ENCODE measurements at regions not wholly inside any gene's neighbourhood (a gene's known extent, or its start where the extent isn't known, plus 50 kb on each side); places are given as distances from the start of the nearest gene placed in this dataset.
A peak's percentile ranks its signal among the peaks of the same experiment; 100 is the strongest.
"Not testable (repeated sequence)": the region's sequence is repeated elsewhere in the genome, so short reads cannot be mapped to it uniquely, and the experiment has no call there.

DNA sequence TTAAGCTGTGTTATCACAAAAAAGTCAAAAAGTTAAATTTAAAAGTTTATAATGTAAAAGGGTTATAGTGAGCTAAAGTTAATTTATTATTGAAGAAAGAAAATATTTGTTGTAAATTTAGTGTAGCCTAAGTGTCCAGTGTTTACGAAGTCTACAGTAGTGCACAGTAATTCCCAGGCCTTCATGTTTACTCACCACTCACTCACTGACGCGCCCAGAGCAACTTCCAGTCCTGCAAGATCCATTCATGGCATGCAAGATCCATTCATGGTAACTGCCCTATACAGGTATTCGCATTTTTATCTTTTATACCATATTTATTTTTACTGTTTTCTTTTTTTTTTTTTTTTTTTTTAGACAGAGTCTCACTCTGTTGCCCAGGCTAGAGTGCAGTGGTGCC, 69.5 kb downstream of the TPRA1 start:
- Mint-ChIP-seq H3K27ac (no peak overlapping the region), H3K27me3 (peaks cover 24 to 31% of the 10 kb centered on the region in 2 donors), H3K4me3 (no peak overlapping the region), H3K4me1 (no peaks in the 10 kb centered on the region), H3K36me3 (no peaks in the 10 kb centered on the region), H3K9me3 (peaks cover 9 to 10% of the 10 kb centered on the region in 2 donors)
- no peak for ATAC-seq (replicated peaks)
- no peak for DNase-seq

DNA sequence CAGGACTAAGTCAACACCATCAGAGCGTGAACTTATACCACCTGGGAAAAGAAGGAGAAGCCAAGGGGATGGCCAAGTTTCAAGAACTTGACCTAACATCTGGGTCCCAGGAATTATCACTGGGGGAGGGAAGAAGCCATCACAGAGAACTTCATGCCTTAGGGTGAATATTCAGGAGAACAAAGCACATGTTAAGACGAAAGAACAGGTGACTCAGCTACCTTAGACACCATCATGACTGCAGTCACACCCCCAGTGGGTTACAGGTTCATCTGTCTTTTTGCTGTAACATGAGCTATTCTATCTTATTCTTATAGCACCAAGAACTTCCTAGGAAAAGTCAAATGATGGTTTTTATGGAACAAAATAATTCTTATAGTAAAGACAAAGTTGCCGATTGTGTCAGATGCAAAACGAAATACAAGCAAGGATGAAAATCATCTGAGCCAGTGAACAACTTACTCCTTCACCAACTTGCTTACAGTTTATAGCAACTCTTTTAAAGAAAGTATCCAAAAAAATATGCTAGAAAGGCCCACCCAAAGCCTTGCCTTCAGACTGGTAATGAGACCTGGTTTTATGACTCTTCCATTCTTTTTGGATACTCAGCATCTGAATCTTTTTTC, 72.0 kb downstream of the TPRA1 start:
- Mint-ChIP-seq H3K4me3 (no peak overlapping the region), H3K36me3 (no peaks in the 10 kb centered on the region), H3K27me3 (peaks cover 16 to 22% of the 10 kb centered on the region in 2 donors), H3K9me3 (peaks cover 9 to 10% of the 10 kb centered on the region in 2 donors), H3K27ac (no peak overlapping the region), H3K4me1 (no peaks in the 10 kb centered on the region)
- ATAC-seq (replicated peaks) (no peak), DNase-seq (no peak)

DNA sequence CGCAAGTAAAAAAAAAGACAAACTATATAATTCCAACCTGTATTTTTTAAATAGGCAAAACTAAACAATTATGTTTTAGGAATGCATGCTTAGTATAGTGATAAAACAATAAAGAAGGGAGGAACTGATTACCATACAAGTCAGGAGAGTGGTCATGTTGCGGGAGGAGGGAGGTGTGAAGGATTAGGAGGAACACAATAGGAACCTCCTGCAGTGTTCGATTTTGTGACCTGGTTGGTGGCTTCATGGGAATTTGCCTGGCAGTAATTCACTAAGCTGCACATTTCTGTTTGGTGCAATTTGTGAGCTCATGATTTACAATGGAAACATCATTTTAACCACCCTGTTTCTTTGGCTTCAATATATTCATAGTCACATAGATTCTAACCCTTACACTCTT, 78.3 kb downstream of the TPRA1 start:
- Mint-ChIP-seq H3K4me3 (no peak overlapping the region), H3K4me1 (no peaks in the 10 kb centered on the region), H3K9me3 (no peaks in the 10 kb centered on the region), H3K36me3 (no peaks in the 10 kb centered on the region), H3K27ac (no peak overlapping the region), H3K27me3 (peaks cover 5 to 27% of the 10 kb centered on the region in 2 donors)
- DNase-seq, result no peak
- ATAC-seq (replicated peaks), result no peak

DNA sequence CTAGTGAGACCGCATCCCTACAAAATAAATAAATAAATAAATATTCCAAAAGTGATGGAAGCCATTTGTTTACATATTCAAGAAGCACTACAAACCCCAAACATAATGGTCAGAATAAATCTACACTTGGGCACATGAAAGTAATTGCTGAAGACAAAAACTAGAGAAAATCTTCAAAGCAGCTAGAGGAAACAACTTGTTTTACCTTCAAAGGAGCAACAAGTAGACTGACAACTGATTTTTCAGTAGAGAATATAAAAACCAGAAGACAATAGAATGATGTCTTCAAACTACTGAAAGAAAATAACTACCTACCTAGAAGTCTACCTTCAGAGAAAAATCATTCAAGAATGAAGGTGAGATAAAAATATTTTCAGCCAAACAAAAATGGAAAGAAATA, 89.4 kb downstream of the TPRA1 start:
- peaks cover 35 to 38% of the 10 kb centered on the region in 2 donors for H3K27me3 Mint-ChIP-seq
- peaks cover 12% of the 10 kb centered on the region in 2 donors for H3K9me3 Mint-ChIP-seq
- H3K27ac Mint-ChIP-seq, result no peak overlapping the region
- no peak overlapping the region for H3K4me3 Mint-ChIP-seq
- no peaks in the 10 kb centered on the region for H3K4me1 Mint-ChIP-seq
- peaks cover 2 to 10% of the 10 kb centered on the region in 2 donors for H3K36me3 Mint-ChIP-seq
- ATAC-seq (replicated peaks) (no peak), DNase-seq (no peak)

DNA sequence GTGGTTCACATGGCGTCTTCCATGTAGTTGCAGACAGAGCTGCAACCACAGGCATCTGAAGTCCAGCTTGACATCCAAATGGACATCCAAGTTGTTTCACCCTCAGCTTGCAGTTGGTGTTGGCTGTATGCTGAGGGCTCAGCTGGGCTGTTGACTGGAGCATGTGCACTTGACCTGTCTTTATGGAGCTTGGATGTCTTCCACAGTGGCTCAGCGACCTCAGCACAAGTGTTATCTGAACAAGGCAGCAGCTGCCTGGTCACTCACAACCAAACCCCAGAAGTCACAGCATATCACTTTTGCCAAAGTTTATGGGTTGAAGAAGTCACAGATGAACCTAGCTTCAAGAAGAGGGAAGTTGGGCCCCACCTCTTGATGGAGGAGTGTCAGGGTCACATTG, 92.9 kb downstream of the TPRA1 start:
- H3K4me1 Mint-ChIP-seq, result no peaks in the 10 kb centered on the region
- H3K27ac Mint-ChIP-seq, result no peak overlapping the region
- H3K4me3 Mint-ChIP-seq, result no peak overlapping the region
- DNase-seq (no peak), ATAC-seq (replicated peaks) (no peak)
- peaks cover 31 to 46% of the 10 kb centered on the region in 2 donors for H3K27me3 Mint-ChIP-seq
- H3K36me3 Mint-ChIP-seq, result peaks cover 2 to 8% of the 10 kb centered on the region in 2 donors
- peaks cover 9 to 14% of the 10 kb centered on the region in 2 donors for H3K9me3 Mint-ChIP-seq

DNA sequence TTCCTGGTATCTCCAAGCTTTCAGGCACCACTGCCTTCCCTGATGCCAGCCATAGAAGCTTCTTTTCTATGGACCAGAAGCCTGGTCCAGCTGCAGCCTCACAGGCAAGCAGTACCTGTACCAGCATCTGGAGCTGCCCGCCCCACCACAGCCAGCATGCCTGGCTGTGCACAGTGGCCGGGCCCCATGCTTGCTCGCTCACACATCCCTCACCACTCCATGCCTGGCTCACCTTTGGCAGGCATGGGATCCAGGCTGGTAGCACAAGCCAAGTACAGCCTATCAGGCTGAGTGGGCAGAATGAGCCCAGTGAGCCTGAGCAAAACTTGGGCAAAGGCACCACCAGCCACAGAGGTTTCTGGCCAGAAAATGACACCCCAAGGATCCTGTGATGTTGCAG, 93.4 kb downstream of the TPRA1 start:
- ATAC-seq (replicated peaks) (no peak), DNase-seq (no peak)
- H3K4me3 Mint-ChIP-seq, result no peak overlapping the region
- H3K27me3 Mint-ChIP-seq, result peaks cover 28 to 46% of the 10 kb centered on the region in 2 donors
- no peaks in the 10 kb centered on the region for H3K4me1 Mint-ChIP-seq
- H3K36me3 Mint-ChIP-seq, result peaks cover 2 to 5% of the 10 kb centered on the region in 2 donors
- H3K9me3 Mint-ChIP-seq, result peaks cover 6 to 12% of the 10 kb centered on the region in 2 donors
- H3K27ac Mint-ChIP-seq, result no peak overlapping the region

DNA sequence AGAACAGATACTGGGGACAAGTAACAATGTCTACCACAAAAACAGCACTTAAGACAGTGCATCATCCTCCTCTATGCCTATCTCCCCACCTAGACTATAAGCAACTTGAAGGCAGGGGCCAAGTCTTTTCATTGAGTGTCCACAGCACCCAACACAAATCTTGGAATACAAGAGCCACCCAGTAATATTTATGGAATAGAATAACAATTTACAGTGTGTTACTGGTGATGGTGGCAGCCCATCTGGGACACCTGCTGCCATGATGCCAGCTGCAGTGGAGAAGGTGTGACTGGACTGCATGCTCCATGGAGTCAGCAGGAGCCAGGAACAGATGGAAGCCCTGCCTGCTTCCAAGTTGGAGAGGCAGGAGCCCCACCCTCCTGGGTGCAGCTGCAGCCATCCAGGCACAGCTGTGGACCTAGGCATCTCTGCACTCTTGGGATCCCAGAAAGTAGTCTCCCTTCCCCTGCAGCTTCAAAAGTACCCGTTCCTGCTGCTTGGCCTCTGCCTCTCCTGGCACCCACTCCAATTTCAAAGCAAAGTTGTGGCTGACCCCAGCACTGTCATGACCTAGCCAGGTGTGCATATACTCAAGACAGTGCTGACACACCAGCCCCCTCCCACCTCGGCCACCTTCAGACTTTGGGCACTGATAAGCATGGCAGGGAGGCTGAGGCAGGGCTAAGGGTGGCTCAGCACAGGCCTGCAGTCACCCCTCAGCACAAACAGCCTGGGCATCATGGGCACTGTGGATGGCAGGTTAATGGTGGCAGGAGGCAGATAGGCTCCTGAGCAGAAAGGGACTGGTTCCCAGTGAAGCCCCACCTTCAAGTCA, 94.5 kb downstream of the TPRA1 start:
- Mint-ChIP-seq H3K9me3 (peaks cover 6 to 12% of the 10 kb centered on the region in 2 donors), H3K36me3 (peaks cover 2 to 5% of the 10 kb centered on the region in 2 donors), H3K4me1 (no peaks in the 10 kb centered on the region), H3K27ac (no peak overlapping the region), H3K27me3 (peaks cover 28 to 46% of the 10 kb centered on the region in 2 donors), H3K4me3 (no peak overlapping the region)
- no peak for DNase-seq
- no peak for ATAC-seq (replicated peaks)

DNA sequence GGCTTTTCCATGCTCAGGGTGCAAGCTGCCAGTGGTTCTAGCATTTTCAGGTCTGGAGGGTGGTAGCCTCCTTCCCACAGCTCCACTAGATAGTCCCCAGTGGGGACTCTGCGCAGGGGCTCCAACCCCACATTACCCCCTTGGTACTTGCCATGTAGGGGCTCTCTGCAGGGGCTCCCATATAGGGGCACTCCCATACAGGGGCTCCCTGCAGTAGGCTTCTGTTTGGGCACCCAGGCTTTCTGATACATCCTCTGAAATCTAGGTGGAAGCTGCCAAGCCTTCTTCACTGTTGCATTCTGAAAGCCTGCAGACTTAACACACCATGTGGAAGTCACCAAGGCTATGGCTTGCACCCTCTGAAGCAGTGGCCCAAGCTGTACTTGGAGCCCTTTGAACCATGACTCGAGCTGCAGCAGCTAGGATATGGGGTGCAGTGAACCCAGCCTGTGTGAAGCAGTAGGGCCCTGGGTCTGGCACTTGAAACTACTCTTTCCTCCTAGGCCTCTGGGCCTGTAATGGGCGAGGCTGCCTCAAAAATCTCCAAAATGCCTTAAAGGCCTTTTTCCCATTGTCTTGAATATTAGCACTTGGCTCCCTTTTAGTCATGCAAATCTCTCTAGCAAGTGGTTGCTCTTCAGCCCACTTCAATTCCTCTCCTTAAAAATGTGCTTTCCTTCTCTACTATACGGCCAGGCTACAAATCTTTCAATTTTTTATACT, 96.4 kb downstream of the TPRA1 start:
- no peak overlapping the region for H3K4me3 Mint-ChIP-seq
- H3K27me3 Mint-ChIP-seq, result peaks cover 18 to 41% of the 10 kb centered on the region in 2 donors
- H3K36me3 Mint-ChIP-seq, result no peaks in the 10 kb centered on the region
- peaks cover 0 to 2% of the 10 kb centered on the region in 2 donors for H3K9me3 Mint-ChIP-seq
- H3K4me1 Mint-ChIP-seq, result no peaks in the 10 kb centered on the region
- ATAC-seq (replicated peaks) (no peak), DNase-seq (no peak)
- H3K27ac Mint-ChIP-seq, result no peak overlapping the region

DNA sequence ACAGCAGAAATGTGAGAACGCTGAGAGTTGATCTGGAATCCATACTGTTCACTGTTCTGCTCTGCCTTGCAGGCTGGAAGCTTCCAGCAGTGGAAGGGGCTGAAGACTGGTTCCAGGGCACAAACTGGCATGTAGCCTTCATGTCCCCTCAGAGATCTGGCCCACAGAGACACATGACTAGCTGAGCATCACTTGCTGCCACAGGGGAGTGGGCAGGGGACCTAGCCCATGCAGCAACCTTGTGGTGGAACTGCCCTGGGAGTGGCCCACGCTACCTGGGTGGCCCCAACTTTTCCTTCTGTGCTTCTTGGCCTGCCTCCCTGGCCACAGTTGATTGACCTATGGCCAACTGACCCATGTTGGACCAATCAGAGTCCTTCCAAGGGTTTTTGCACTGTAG, 98.1 kb downstream of the TPRA1 start:
- Mint-ChIP-seq H3K27ac (no peak overlapping the region), H3K4me3 (no peak overlapping the region), H3K27me3 (peaks cover 15 to 50% of the 10 kb centered on the region in 2 donors), H3K9me3 (peaks cover 0 to 2% of the 10 kb centered on the region in 2 donors), H3K4me1 (no peaks in the 10 kb centered on the region), H3K36me3 (no peaks in the 10 kb centered on the region)
- DNase-seq (no peak), ATAC-seq (replicated peaks) (no peak)

DNA sequence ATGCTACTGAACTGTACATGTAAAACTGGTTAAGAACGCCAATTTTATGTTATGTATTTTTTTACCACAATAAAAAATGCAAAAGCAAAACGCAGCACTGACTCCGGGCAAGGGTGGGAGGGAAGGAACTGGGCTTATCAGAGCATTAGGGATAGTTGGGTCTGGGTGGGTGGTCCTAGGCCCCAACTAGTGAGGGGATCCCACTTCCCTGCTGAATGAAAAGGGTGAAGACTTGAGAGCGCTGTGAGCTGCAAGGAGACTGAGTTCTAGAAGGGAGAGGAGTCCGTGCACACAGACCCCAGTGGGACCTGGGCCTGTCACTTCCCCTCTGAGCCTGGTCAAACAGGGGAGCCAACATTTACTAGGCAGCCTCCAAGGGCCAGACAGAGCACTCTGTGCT, 98.6 kb downstream of the TPRA1 start:
- H3K4me3 Mint-ChIP-seq, result no peak overlapping the region
- peak in 1 of 2 donors; percentile 27 for ATAC-seq (replicated peaks)
- peaks cover 0 to 2% of the 10 kb centered on the region in 2 donors for H3K9me3 Mint-ChIP-seq

DNA sequence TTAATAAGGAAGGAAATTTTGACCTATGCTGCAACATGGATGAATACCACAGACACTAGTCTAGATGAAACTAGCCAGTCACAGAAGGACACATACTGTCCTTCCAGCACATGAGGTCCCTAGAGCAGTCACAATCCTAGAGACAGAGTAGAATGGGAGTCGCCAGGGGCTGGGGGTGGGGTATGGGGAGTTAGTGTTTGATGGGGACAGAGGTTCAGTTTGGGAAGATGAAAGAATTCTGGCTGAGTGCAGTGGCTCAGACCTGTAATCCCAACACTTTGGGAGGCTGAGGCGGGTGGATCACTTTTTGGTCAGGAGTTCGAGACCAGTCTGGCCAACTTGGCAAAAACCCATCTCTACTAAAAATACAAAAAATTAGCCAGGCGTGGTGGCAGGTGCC, 99.2 kb downstream of the TPRA1 start:
- H3K27me3 Mint-ChIP-seq, result peaks cover 13 to 50% of the 10 kb centered on the region in 2 donors
- no peak overlapping the region for H3K27ac Mint-ChIP-seq
- H3K4me3 Mint-ChIP-seq, result no peak overlapping the region

More for the DNA sequence above, 98.6 kb downstream of the TPRA1 start:
- Mint-ChIP-seq H3K4me1 (no peaks in the 10 kb centered on the region), H3K27me3 (peaks cover 17 to 51% of the 10 kb centered on the region in 2 donors), H3K27ac (no peak overlapping the region), H3K36me3 (no peaks in the 10 kb centered on the region)
- DNase-seq, result no peak

DNA sequence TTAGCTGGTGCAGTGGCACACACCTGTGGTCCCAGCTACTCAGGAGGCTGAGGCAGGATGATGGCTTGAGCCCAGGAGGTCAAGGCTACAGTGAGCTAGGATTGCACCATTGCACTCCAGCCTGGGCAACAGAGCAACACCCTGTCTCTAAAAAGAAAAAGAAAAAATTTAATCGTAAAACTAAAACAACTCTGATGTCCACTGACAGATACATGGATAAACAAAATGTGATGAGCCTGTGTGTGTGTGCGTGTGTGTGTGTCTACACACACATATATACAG, 99.6 kb downstream of the TPRA1 start:
- H3K4me3 Mint-ChIP-seq, H3K27ac Mint-ChIP-seq: not testable (repeated sequence)
- H3K27me3 Mint-ChIP-seq, result peaks cover 10 to 49% of the 10 kb centered on the region in 2 donors

More for the DNA sequence above, 99.2 kb downstream of the TPRA1 start:
- DNase-seq (no peak), ATAC-seq (replicated peaks) (no peak)
- H3K9me3 Mint-ChIP-seq, result peaks cover 0 to 2% of the 10 kb centered on the region in 2 donors
- no peaks in the 10 kb centered on the region for H3K4me1 Mint-ChIP-seq
- no peaks in the 10 kb centered on the region for H3K36me3 Mint-ChIP-seq

DNA sequence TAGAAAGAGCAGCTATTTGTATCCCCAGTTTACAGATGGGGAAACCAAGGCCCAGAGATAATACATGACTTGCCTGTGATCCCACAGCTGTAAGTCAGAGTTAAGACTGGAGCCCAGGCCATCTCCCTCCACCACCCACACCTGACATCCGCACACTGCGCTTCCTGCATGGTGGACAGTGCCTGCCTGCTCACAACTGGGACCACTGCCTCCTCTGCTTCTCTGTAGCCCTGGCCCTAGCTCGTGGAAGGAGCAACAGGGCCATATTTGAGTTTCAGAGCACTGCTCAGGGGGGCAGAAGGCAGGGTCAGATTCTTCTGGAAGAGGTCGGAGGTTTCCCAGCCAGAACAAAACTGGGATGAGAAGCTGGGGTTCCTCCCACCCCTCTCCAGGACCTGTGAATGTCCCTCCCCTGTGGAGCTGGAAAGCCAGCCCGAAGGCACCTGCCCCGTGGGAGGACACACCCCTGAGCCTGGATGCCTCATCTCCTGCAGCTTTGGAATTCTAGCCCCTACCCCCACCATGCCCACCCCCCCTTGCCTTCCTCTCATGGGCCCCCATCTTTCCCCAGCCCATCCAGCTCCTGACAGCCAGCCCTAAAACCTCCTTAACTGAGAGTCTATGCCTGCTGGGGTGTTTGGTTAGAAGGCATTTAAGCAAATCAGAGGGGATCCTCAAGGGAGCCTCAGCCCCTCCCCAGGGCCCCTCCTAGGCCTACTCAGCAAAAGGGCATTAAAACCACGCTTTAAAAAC, 100.1 kb downstream of the TPRA1 start:
- Mint-ChIP-seq H3K36me3 (no peaks in the 10 kb centered on the region), H3K4me1 (no peaks in the 10 kb centered on the region), H3K4me3 (no peak overlapping the region), H3K27me3 (peaks cover 10 to 54% of the 10 kb centered on the region in 2 donors), H3K9me3 (peaks cover 0 to 2% of the 10 kb centered on the region in 2 donors), H3K27ac (no peak overlapping the region)
- DNase-seq, result no peak
- no peak for ATAC-seq (replicated peaks)

More for the DNA sequence above, 99.6 kb downstream of the TPRA1 start:
- not testable (repeated sequence) for DNase-seq; ATAC-seq (replicated peaks); H3K36me3 Mint-ChIP-seq; H3K4me1 Mint-ChIP-seq; H3K9me3 Mint-ChIP-seq

DNA sequence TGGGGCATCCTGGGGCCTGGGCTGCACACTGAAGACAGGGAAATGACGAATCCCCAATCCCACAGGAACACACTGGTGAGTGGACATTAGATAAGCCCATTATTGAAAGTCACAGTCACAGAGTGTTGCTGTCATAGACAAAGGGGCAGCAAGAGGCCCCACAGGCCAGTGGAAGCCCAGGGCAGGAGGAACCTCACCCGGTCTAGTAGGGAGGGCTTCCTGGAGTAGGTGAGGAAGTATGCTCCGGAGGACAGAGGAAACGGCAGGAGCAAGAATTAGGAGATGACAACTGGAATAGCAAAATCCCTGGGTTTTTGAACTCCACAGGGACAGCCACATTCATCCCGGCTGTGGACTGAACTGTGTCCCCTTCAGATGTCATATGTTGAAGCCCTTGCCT, 101.2 kb downstream of the TPRA1 start:
- Mint-ChIP-seq H3K9me3 (peaks cover 0 to 2% of the 10 kb centered on the region in 2 donors), H3K36me3 (no peaks in the 10 kb centered on the region), H3K4me3 (no peak overlapping the region), H3K27ac (no peak overlapping the region), H3K27me3 (peaks cover 16 to 60% of the 10 kb centered on the region in 2 donors), H3K4me1 (no peaks in the 10 kb centered on the region)
- ATAC-seq (replicated peaks) (no peak), DNase-seq (no peak)
